DND-41 (cell line): ENCODE measurements at regions not wholly inside any gene's neighbourhood (a gene's known extent, or its start where the extent isn't known, plus 50 kb on each side); places are given as distances from the start of the nearest gene placed in this dataset.

Experiments
- EZH2 ChIP-seq: IDR thresholded peaks from 3 replicates; pipeline ENCODE4 v1.6.1; 2012; ENCODE audit warnings: borderline replicate concordance, low read depth, mild to moderate bottlenecking, moderate library complexity, low read length, inconsistent platforms; ENCODE audit not compliant: severe bottlenecking
- TF ChIP-seq, protein P1 (sequence below): IDR thresholded peaks from 2 replicates; pipeline ENCODE4 v1.5.1; 2012; ENCODE audit warnings: borderline replicate concordance, low read length, moderate library complexity, mild to moderate bottlenecking; ENCODE audit not compliant: poor library complexity, severe bottlenecking; ENCODE audit errors: extremely low read depth

DNA sequence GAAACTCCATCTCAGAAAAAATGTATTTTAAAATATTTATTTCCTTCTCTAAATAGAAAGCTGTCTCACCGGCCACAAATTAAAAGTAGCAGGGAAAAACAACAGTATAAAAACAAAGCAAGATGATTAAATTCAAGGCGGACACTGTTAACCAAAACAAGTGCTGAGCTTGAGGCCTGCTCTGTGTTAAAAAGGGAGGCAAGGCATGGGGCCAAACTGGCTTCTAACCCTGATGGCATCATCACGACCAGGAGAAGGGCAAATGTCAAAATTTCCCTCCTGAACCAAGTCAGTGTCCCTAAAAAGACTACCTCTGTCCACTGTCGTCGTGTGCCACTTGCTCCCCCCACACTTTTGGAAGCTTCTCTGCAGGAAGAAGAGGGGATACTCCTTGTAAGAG lies 116.1 kb downstream of the MSX2 start:
- TF ChIP-seq, protein P1, sequence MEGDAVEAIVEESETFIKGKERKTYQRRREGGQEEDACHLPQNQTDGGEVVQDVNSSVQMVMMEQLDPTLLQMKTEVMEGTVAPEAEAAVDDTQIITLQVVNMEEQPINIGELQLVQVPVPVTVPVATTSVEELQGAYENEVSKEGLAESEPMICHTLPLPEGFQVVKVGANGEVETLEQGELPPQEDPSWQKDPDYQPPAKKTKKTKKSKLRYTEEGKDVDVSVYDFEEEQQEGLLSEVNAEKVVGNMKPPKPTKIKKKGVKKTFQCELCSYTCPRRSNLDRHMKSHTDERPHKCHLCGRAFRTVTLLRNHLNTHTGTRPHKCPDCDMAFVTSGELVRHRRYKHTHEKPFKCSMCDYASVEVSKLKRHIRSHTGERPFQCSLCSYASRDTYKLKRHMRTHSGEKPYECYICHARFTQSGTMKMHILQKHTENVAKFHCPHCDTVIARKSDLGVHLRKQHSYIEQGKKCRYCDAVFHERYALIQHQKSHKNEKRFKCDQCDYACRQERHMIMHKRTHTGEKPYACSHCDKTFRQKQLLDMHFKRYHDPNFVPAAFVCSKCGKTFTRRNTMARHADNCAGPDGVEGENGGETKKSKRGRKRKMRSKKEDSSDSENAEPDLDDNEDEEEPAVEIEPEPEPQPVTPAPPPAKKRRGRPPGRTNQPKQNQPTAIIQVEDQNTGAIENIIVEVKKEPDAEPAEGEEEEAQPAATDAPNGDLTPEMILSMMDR = no peak
- no peak for TF ChIP-seq EZH2
